Astrocyte (in vitro differentiated cells and primary cell): ENCODE measurements at regions not wholly inside any gene's neighbourhood (a gene's known extent, or its start where the extent isn't known, plus 50 kb on each side); places are given as distances from the start of the nearest gene placed in this dataset.

ENCODE experiments used
- DNase-seq: peaks from one replicate; pipeline ENCODE4 v3.0.0-alpha.2; 2010; ENCODE audit warnings: low read depth
- FAIRE-seq: peaks from 2 replicates; lab custom pipeline; 2011; peaks lifted over from hg19 to GRCh38; lab: Jason Lieb, UNC
- H2AFZ ChIP-seq: 2 replicates; pipeline ENCODE4 v1.6.0; 2012; ENCODE audit warnings: low read depth, low read length, inconsistent platforms
- H3K27ac ChIP-seq: 2 replicates; pipeline ENCODE4 v1.5.1; 2011; ENCODE audit warnings: low read depth, low read length, inconsistent platforms
- H3K27me3 ChIP-seq: 2 replicates; pipeline ENCODE4 v1.6.0; 2011; ENCODE audit warnings: low read length, inconsistent platforms; ENCODE audit not compliant: insufficient read depth
- H3K36me3 ChIP-seq: 2 replicates; pipeline ENCODE4 v1.5.1; 2011; ENCODE audit warnings: low read length, inconsistent platforms; ENCODE audit not compliant: insufficient read depth
- H3K4me1 ChIP-seq: 2 replicates; pipeline ENCODE4 v1.5.1; 2011; ENCODE audit warnings: low read length, inconsistent platforms; ENCODE audit not compliant: insufficient read depth
- H3K4me2 ChIP-seq: 2 replicates; pipeline ENCODE4 v1.6.0; 2012; ENCODE audit warnings: low read length, inconsistent platforms
- H3K4me3 ChIP-seq: 2 replicates; pipeline ENCODE4 v1.5.1; 2011; ENCODE audit warnings: low read depth, mild to moderate bottlenecking, low read length, inconsistent platforms; ENCODE audit not compliant: insufficient read depth
- H3K79me2 ChIP-seq: 2 replicates; pipeline ENCODE4 v1.6.0; 2012; ENCODE audit warnings: mild to moderate bottlenecking, low read length, inconsistent platforms; ENCODE audit not compliant: insufficient read depth
- H3K9ac ChIP-seq: 2 replicates; pipeline ENCODE4 v1.6.0; 2012; ENCODE audit warnings: mild to moderate bottlenecking, low read length, inconsistent platforms
- H3K9me3 ChIP-seq: 2 replicates; pipeline ENCODE4 v1.5.1; 2012; ENCODE audit warnings: low read depth, mild to moderate bottlenecking, low read length, inconsistent platforms; ENCODE audit not compliant: insufficient read depth
- H4K20me1 ChIP-seq: 2 replicates; pipeline ENCODE4 v1.6.0; 2012; ENCODE audit warnings: low read length, inconsistent platforms; ENCODE audit not compliant: insufficient read depth
- H3K27ac Mint-ChIP-seq: one replicate; pipeline ENCODE4 v1.8.0; 2021; ENCODE audit warnings: mild to moderate bottlenecking, mixed read lengths; ENCODE audit not compliant: unreplicated experiment
- H3K27me3 Mint-ChIP-seq: one replicate; pipeline ENCODE4 v1.8.0; 2021; ENCODE audit warnings: low read depth, mixed read lengths; ENCODE audit not compliant: unreplicated experiment
- H3K36me3 Mint-ChIP-seq: one replicate; pipeline ENCODE4 v1.8.0; 2021; ENCODE audit warnings: low read depth, mixed read lengths; ENCODE audit not compliant: unreplicated experiment
- H3K4me1 Mint-ChIP-seq: one replicate; pipeline ENCODE4 v1.8.0; 2021; ENCODE audit warnings: low read depth, mixed read lengths; ENCODE audit not compliant: unreplicated experiment
- H3K4me3 Mint-ChIP-seq: one replicate; pipeline ENCODE4 v1.8.0; 2021; ENCODE audit warnings: mild to moderate bottlenecking, moderate library complexity, mixed read lengths; ENCODE audit not compliant: unreplicated experiment
- H3K9me3 Mint-ChIP-seq: one replicate; pipeline ENCODE4 v1.8.0; 2021; ENCODE audit warnings: mild to moderate bottlenecking, mixed read lengths; ENCODE audit not compliant: unreplicated experiment
- CTCF ChIP-seq: IDR thresholded peaks from 2 replicates; pipeline ENCODE4 v1.5.1; 2011; ENCODE audit warnings: low read depth, mild to moderate bottlenecking, inconsistent platforms, low read length, moderate library complexity; ENCODE audit not compliant: insufficient read depth
- EZH2 ChIP-seq: IDR thresholded peaks from 2 replicates; pipeline ENCODE4 v1.6.1; 2012; ENCODE audit warnings: mild to moderate bottlenecking, low read length, inconsistent platforms; ENCODE audit not compliant: insufficient read depth

GRCh38 chr3:146308682-146309081 lies 57.8 kb upstream of the PLSCR4 start:
- Mint-ChIP-seq H3K36me3 (peaks cover 2% of the 10 kb centered on the region), H3K27me3 (no peaks in the 10 kb centered on the region), H3K27ac (no peak overlapping the region), H3K4me3 (no peak overlapping the region), H3K9me3 (no peaks in the 10 kb centered on the region), H3K4me1 (peaks cover 6% of the 10 kb centered on the region)
- peaks cover 8% of the 10 kb centered on the region for H3K4me1 ChIP-seq
- H4K20me1 ChIP-seq: no peaks in the 10 kb centered on the region
- H2AFZ ChIP-seq: no peak overlapping the region
- no peaks in the 10 kb centered on the region for H3K36me3 ChIP-seq
- no peaks in the 10 kb centered on the region for H3K9me3 ChIP-seq
- H3K79me2 ChIP-seq: no peaks in the 10 kb centered on the region
- peak overlapping the region; percentile 52 for H3K27ac ChIP-seq
- no peaks in the 10 kb centered on the region for H3K27me3 ChIP-seq
- no peak overlapping the region for H3K4me3 ChIP-seq
- H3K4me2 ChIP-seq: peak overlapping the region; percentile 43
- TF ChIP-seq CTCF (no peak), EZH2 (no peak)
- DNase-seq (peak; percentile 88), FAIRE-seq (peak; percentile 93)
- no peak overlapping the region for H3K9ac ChIP-seq

- Histone ChIP-seq H3K9ac (no peak overlapping the region), H3K79me2 (no peaks in the 10 kb centered on the region), H3K27me3 (no peaks in the 10 kb centered on the region), H3K27ac (peak overlapping the region; percentile 52), H4K20me1 (no peaks in the 10 kb centered on the region), H2AFZ (no peak overlapping the region), H3K4me3 (no peak overlapping the region), H3K9me3 (no peaks in the 10 kb centered on the region), H3K4me2 (peak overlapping the region; percentile 43), H3K36me3 (no peaks in the 10 kb centered on the region), H3K4me1 (peaks cover 4% of the 10 kb centered on the region)
- peaks cover 2% of the 10 kb centered on the region for H3K36me3 Mint-ChIP-seq
- no peaks in the 10 kb centered on the region for H3K9me3 Mint-ChIP-seq
- peak; percentile 68 for FAIRE-seq
- no peak overlapping the region for H3K27ac Mint-ChIP-seq
- no peak for TF ChIP-seq CTCF
- TF ChIP-seq EZH2: no peak
- peaks cover 6% of the 10 kb centered on the region for H3K4me1 Mint-ChIP-seq
- DNase-seq: peak; percentile 90
- no peak overlapping the region for H3K4me3 Mint-ChIP-seq
- H3K27me3 Mint-ChIP-seq: no peaks in the 10 kb centered on the region
Observed at GRCh38 chr3:146308222-146308621, 57.3 kb upstream of the PLSCR4 start.

GRCh38 chr3:146307456-146307725 lies 56.5 kb upstream of the PLSCR4 start:
- H3K36me3 Mint-ChIP-seq: peaks cover 2% of the 10 kb centered on the region
- no peaks in the 10 kb centered on the region for H3K79me2 ChIP-seq
- no peak overlapping the region for H3K27ac ChIP-seq
- FAIRE-seq (no peak), DNase-seq (peak; percentile 26)
- H3K4me3 Mint-ChIP-seq: no peak overlapping the region
- no peaks in the 10 kb centered on the region for H3K36me3 ChIP-seq
- H3K9me3 Mint-ChIP-seq: no peaks in the 10 kb centered on the region
- no peak overlapping the region for H3K27ac Mint-ChIP-seq
- no peak overlapping the region for H2AFZ ChIP-seq
- no peaks in the 10 kb centered on the region for H3K27me3 ChIP-seq
- no peaks in the 10 kb centered on the region for H3K9me3 ChIP-seq
- peaks cover 4% of the 10 kb centered on the region for H3K4me1 ChIP-seq
- no peaks in the 10 kb centered on the region for H4K20me1 ChIP-seq
- no peak overlapping the region for H3K4me2 ChIP-seq
- H3K9ac ChIP-seq: no peak overlapping the region
- H3K27me3 Mint-ChIP-seq: no peaks in the 10 kb centered on the region
- no peak for TF ChIP-seq EZH2
- no peak for TF ChIP-seq CTCF
- peaks cover 6% of the 10 kb centered on the region for H3K4me1 Mint-ChIP-seq
- no peak overlapping the region for H3K4me3 ChIP-seq
